ENCODE measurements at regions not wholly inside any gene's neighbourhood (a gene's known extent, or its start where the extent isn't known, plus 50 kb on each side); places are given as distances from the start of the nearest gene placed in this dataset.

DNA sequence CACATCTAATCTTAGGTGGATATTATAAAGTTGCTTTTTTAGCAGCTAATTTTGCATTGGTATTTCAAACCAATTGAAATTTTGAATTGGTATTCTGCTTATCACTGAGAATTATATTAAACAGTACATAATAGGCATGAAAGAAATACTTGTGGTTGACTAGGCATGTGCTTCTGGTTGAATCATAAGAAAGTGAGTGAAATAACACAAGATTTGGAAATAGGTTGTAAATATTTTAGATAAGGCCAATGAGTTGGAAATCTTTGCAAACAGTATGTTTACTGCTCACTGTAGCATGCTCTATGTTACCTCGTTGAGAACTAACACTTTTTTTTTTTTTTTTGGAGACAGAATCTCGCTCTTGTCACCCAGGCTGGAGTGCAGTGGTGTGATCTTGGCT lies 66.8 kb upstream of the RFC3 start:
- DNase-seq (ENCODE audit: low spot score): peak; percentile 64

DNA sequence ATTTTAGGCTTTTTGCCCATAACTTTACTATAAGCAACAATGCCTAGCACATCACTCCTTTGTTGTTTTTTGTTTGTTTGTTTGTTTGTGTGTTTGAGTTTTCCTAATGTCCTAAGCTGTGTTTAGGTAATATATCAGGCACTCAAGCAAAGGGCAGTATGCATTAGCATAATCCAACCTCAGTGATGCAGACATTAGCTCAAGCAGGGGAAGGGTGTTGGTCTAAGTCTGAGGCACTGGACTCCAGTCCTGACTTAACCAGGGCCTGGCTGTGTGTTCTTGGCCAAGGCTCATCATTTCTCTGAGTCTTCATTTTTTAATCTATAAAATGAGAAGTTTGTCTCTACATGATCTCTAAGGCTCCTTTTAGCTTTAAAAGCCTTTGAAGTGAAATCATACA lies 65.9 kb upstream of the RFC3 start:
- no peak for DNase-seq (ENCODE audit: low spot score)

DNA sequence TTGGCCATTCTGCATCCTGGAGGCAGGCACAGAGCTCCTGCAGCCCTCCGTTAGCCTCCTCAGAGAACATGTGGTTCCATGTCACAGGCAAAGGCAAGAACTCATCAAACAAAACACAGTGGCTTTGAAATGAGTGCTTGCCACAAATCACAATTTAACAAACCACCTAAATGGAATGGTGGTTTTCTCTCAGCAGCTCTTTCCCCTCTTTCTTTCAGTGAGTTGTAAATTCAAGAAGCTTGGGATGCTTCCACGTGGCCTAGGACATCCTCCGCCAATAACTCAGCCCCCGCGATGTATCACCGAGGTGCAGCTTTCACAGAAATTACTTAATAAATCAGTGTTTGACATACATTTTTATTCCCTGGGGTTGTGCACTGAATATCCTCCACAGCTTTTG lies 65.4 kb upstream of the RFC3 start:
- DNase-seq (ENCODE audit: low spot score): no peak

DNA sequence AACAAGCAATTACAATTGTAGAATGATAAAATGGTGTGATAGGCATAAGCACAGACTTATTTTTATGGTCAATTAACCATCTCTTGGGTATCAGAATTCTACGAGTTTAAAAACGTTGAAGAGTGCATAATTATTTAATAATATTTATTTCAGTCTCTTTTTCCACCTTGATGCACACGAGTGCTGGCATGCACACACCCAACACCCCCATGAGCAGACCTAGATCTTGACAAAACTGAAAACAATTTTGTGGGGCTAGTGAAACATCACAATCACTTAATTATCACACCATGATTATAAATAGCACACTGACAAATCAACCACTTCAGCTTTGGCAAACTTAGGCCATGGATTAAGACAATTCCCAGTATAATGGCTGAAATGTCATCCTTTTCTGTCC lies 61.0 kb upstream of the RFC3 start:
- no peak for DNase-seq (ENCODE audit: low spot score)

DNA sequence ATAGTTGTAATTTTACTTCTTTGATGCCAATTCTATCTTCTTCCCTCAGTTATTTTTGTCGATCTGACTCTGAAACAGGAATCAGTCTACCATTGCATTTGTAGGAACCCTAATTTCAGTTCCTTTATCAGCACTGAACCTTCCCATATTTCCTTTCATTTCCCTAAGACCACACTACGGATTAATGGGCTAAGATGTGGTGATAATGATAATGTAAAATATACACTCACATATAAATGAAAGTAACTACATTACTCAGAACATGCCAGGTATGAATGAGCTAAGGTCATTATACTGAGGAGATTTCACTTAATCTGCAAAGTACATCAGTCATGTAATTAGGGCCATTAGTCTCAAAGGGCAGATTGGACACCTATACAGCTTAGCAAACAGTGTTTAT lies 60.2 kb upstream of the RFC3 start:
- DNase-seq (ENCODE audit: low spot score): no peak

DNA sequence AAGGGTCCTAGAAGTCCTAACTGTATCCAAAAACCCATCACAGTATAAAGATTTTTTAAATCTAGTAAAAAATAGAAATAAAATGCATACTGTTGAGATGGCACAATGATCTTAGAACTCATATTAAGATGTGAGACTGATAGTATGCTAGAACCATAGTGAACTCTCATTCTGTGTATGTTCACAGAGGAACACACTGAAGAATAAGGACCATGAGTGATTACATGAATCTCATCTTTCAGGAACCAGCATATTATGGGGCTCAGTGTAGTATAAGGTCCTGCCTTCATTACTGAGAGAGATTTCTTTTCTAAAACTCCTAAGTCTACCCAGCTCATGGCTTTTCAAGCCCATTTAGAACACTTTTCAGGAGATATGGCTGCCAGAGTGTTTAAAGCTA lies 59.8 kb upstream of the RFC3 start:
- no peak for DNase-seq (ENCODE audit: low spot score)

DNA sequence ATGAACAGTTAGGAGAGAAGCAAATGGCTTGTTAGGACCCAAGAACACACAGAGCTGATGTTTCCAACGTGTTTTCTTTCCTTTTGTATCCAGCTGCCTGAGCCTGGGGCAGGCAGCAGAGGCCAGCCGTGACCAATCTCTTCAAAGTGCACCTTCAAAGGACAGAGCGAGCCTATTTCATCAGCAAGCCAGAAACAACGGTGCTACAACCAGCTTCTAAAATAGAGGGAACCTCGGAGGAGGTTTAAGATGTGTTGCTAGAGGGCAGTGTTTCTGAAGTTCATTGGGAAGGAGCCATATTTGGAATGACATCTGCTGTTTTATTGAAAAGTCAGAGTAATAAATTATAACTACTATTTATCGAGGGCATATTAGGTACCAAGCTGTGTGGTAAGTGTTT lies 56.2 kb upstream of the RFC3 start:
- no peak for DNase-seq (ENCODE audit: low spot score)

DNA sequence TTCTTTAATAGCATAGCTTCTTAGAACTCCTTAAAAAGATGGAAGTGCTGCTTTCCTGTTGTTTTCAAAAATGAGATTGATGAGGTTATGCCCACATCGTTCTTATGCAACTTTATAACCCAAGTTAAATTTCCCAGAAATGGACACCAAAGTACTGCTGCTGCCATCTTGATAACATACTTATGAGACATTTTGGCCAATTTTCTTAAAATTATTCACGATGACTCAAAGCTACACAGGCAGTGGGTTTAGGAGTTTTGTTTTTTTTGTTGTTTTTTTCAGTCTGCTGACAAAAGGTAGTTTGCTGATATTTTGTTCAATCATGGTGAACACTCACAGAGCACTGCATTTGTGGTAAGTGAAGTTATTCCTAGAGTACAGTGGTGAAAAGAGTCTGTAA lies 54.9 kb upstream of the RFC3 start:
- DNase-seq (ENCODE audit: low spot score): no peak

DNA sequence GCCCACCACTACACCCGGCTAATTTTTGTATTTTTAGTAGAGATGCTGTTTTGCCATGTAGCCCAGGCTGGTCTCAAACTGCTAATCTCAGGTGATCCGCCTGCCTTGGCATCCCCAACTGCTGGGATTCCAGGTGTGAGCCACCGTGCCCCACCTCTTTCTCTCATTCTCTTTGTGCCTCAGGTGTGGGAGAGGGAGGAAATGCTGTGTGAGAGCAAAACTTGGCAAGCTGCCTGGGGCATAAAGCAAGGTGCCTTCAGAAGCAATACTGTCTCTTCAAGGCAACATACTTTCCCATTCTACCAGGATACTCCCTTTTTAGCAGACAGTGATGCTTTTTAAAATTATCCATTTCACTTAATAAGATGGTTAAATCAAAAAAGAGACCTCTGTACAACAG lies 53.2 kb upstream of the RFC3 start:
- DNase-seq (ENCODE audit: low spot score): no peak

DNA sequence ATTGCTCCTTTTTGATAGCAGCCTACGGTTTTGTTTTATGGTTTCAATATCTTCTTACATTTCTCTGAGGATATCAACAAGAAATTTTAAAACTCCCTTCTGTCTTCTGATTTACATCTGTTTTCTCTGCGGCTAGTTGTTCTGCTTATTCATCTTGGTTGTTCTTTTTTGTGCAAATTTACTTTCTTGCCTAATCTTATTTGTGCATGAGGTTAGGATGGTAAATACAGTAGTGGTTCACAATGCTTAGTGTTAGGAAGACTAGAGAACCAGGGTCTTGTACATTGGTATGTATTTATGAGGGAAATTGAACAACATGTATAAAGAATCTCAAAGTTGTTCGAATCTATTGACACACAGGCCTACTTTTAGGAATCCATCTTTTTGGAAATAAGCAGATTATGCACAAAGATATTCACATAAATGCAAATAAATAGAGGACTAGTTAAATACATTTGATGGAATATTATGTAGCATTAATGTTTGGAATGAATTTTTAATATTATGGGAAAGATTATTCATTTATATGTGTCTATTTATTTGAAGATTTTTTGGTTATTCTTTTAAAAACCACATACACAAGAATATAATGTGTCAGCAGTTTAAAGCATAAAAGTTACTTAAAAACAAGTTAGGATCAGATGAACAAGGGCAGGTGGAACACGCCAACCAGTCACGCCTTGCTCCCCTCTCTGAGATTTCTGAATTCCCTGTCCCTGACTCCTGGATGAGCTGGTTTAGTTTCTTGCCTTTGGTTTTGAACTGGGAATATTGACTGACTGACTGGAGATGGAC lies 51.4 kb upstream of the RFC3 start:
- no peak for DNase-seq (ENCODE audit: low spot score)

DNA sequence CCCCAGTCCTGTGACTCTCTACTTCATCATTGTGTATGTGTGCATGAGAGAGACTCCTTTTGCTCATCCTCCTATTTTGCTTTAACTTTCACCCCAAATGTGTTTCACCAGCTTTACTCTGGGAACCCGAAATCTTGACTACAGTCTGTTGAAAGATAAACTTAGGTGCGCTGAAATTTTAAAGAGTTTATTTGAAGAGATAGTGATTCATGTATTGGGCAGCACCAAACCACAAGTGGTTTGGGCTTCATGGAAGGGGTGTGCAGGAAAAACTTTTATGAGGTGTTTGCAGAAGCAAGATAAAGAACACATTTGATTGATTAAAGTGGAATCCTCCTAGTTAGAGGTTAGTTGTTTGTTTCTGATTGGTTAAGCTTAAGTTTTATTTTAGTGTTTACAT lies 50.8 kb upstream of the RFC3 start:
- no peak for DNase-seq (ENCODE audit: low spot score)

Measured in AG08395 (cell line).